CD8-positive, alpha-beta memory T cell (primary cell): ENCODE measurements at regions not wholly inside any gene's neighbourhood (a gene's known extent, or its start where the extent isn't known, plus 50 kb on each side); places are given as distances from the start of the nearest gene placed in this dataset.

Experiments
- CTCF ChIA-PET: fragments of 350-600 bp; sonication (Branson Sonifier 250); formaldehyde crosslinking; loops from one replicate; lab custom pipeline; 2021; ENCODE audit warnings: antibody characterized with exemption; lab: Charles Lee
- POLR2A ChIA-PET: fragments of 350-600 bp; sonication (Branson Sonifier 250); formaldehyde crosslinking; loops from one replicate; lab custom pipeline; 2021; ENCODE audit warnings: antibody characterized with exemption; lab: Charles Lee
- DNase-seq, 5 donors: peaks; one replicate each; pipeline versions ENCODE4 v3.0.0 to v3.0.0-alpha.2; 2020 to 2022; ENCODE audit warnings: mixed read lengths in 1 of 5
- H3K27ac ChIP-seq: one replicate; pipeline ENCODE4 v1.7.0; 2013; ENCODE audit warnings: low read depth, mild to moderate bottlenecking, low read length, moderate library complexity
- H3K27me3 ChIP-seq: 2 replicates; pipeline ENCODE4 v1.7.0; 2013; ENCODE audit warnings: low read length, mild to moderate bottlenecking; ENCODE audit not compliant: insufficient read depth, poor library complexity, severe bottlenecking
- H3K36me3 ChIP-seq: 2 replicates; pipeline ENCODE4 v1.7.0; 2013; ENCODE audit warnings: mild to moderate bottlenecking, low read length, moderate library complexity; ENCODE audit not compliant: insufficient read depth
- H3K4me1 ChIP-seq: 2 replicates; pipeline ENCODE4 v1.7.0; 2013; ENCODE audit warnings: mild to moderate bottlenecking, low read length, moderate library complexity; ENCODE audit not compliant: insufficient read depth
- H3K4me3 ChIP-seq: 2 replicates; pipeline ENCODE4 v1.7.0; 2013; ENCODE audit warnings: mild to moderate bottlenecking, low read length
- H3K9me3 ChIP-seq: 2 replicates; pipeline ENCODE4 v1.7.0; 2013; ENCODE audit warnings: mild to moderate bottlenecking, low read length
- H3K27ac Mint-ChIP-seq, 8 donors: one replicate each; pipeline ENCODE4 v1.8.0; 2020 to 2021; ENCODE audit warnings: mixed read lengths in 8 of 8, mild to moderate bottlenecking in 6 of 8, inconsistent platforms in 3 of 8, moderate library complexity in 3 of 8
- H3K27me3 Mint-ChIP-seq, 2 donors: one replicate each; pipeline ENCODE4 v1.8.0; 2020 to 2021; ENCODE audit warnings: mixed read lengths in 2 of 2, mild to moderate bottlenecking in 1 of 2, moderate library complexity in 1 of 2
- H3K36me3 Mint-ChIP-seq, 3 donors: one replicate each; pipeline ENCODE4 v1.8.0; 2020 to 2021; ENCODE audit warnings: mixed read lengths in 3 of 3, inconsistent platforms in 1 of 3, mild to moderate bottlenecking in 1 of 3
- H3K4me1 Mint-ChIP-seq, 3 donors: one replicate each; pipeline ENCODE4 v1.8.0; 2020 to 2021; ENCODE audit warnings: mixed read lengths in 3 of 3, inconsistent platforms in 1 of 3, mild to moderate bottlenecking in 1 of 3
- H3K4me3 Mint-ChIP-seq, 7 donors: one replicate each; pipeline ENCODE4 v1.8.0; 2020 to 2021; ENCODE audit warnings: mixed read lengths in 7 of 7, mild to moderate bottlenecking in 6 of 7, moderate library complexity in 4 of 7, inconsistent platforms in 2 of 7
- H3K9me3 Mint-ChIP-seq, 5 donors: one replicate each; pipeline ENCODE4 v1.8.0; 2020 to 2022; ENCODE audit warnings: mixed read lengths in 5 of 5, mild to moderate bottlenecking in 3 of 5, moderate library complexity in 2 of 5, inconsistent platforms in 1 of 5

- H3K27me3 Mint-ChIP-seq = peaks cover 6 to 11% of the 10 kb centered on the region in 2 donors
Measured at GRCh38 chr4:100590325-100590724, 72.5 kb upstream of the EMCN start.

GRCh38 chr4:100588076-100588475 lies 70.3 kb upstream of the EMCN start:
- H3K27me3 Mint-ChIP-seq = peaks cover 8 to 21% of the 10 kb centered on the region in 2 donors
- CTCF ChIA-PET = no interaction called here

More at GRCh38 chr4:100590325-100590724, 72.5 kb upstream of the EMCN start:
- no peak overlapping the region for H3K4me3 Mint-ChIP-seq
- no peak overlapping the region for H3K27ac ChIP-seq
- H3K9me3 ChIP-seq = no peaks in the 10 kb centered on the region
- H3K4me3 ChIP-seq = no peak overlapping the region
- ChIA-PET CTCF (no interaction called here), POLR2A (no interaction called here)
- H3K4me1 Mint-ChIP-seq = no peaks in the 10 kb centered on the region
- H3K36me3 Mint-ChIP-seq = no peaks in the 10 kb centered on the region
- no peaks in the 10 kb centered on the region for H3K36me3 ChIP-seq
- H3K9me3 Mint-ChIP-seq = peaks cover 0 to 2% (median 0%) of the 10 kb centered on the region in 5 donors
- H3K27me3 ChIP-seq = no peaks in the 10 kb centered on the region
- no peaks in the 10 kb centered on the region for H3K4me1 ChIP-seq
- DNase-seq = no peak
- no peak overlapping the region for H3K27ac Mint-ChIP-seq

GRCh38 chr4:100582146-100582545 lies 64.3 kb upstream of the EMCN start:
- Mint-ChIP-seq H3K27ac (no peak overlapping the region), H3K9me3 (no peaks in the 10 kb centered on the region), H3K36me3 (no peaks in the 10 kb centered on the region), H3K27me3 (peaks cover 5 to 13% of the 10 kb centered on the region in 2 donors), H3K4me3 (no peak overlapping the region), H3K4me1 (no peaks in the 10 kb centered on the region)
- Histone ChIP-seq H3K36me3 (no peaks in the 10 kb centered on the region), H3K27ac (no peak overlapping the region), H3K4me3 (no peak overlapping the region), H3K9me3 (no peaks in the 10 kb centered on the region), H3K27me3 (no peaks in the 10 kb centered on the region), H3K4me1 (no peaks in the 10 kb centered on the region)
- ChIA-PET CTCF (no interaction called here), POLR2A (no interaction called here)
- DNase-seq = no peak

More at GRCh38 chr4:100588076-100588475, 70.3 kb upstream of the EMCN start:
- no peaks in the 10 kb centered on the region for H3K9me3 Mint-ChIP-seq
- H3K4me3 Mint-ChIP-seq = no peak overlapping the region
- DNase-seq = no peak
- Histone ChIP-seq H3K27me3 (no peaks in the 10 kb centered on the region), H3K4me3 (no peak overlapping the region), H3K9me3 (no peaks in the 10 kb centered on the region), H3K36me3 (no peaks in the 10 kb centered on the region), H3K4me1 (no peaks in the 10 kb centered on the region), H3K27ac (no peak overlapping the region)
- H3K36me3 Mint-ChIP-seq = no peaks in the 10 kb centered on the region
- POLR2A ChIA-PET = no interaction called here
- H3K4me1 Mint-ChIP-seq = no peaks in the 10 kb centered on the region
- H3K27ac Mint-ChIP-seq = no peak overlapping the region

GRCh38 chr4:100581337-100581736 lies 63.5 kb upstream of the EMCN start:
- DNase-seq = no peak
- Histone ChIP-seq H3K27me3 (no peaks in the 10 kb centered on the region), H3K9me3 (no peaks in the 10 kb centered on the region), H3K4me1 (no peaks in the 10 kb centered on the region), H3K36me3 (no peaks in the 10 kb centered on the region), H3K4me3 (no peak overlapping the region), H3K27ac (no peak overlapping the region)
- H3K27me3 Mint-ChIP-seq = peaks cover 5 to 13% of the 10 kb centered on the region in 2 donors
- ChIA-PET CTCF (no interaction called here), POLR2A (no interaction called here)
- no peaks in the 10 kb centered on the region for H3K9me3 Mint-ChIP-seq
- H3K27ac Mint-ChIP-seq = no peak overlapping the region
- H3K4me1 Mint-ChIP-seq = no peaks in the 10 kb centered on the region
- no peaks in the 10 kb centered on the region for H3K36me3 Mint-ChIP-seq
- H3K4me3 Mint-ChIP-seq = no peak overlapping the region

- H3K9me3 ChIP-seq = no peaks in the 10 kb centered on the region
- no peaks in the 10 kb centered on the region for H3K4me1 Mint-ChIP-seq
- peak overlapping the region in 1 of 8 donors; percentile 4 for H3K27ac Mint-ChIP-seq
- H3K27me3 ChIP-seq = no peaks in the 10 kb centered on the region
- ChIA-PET POLR2A (no interaction called here), CTCF (no interaction called here)
- no peak overlapping the region for H3K4me3 ChIP-seq
- H3K36me3 Mint-ChIP-seq = no peaks in the 10 kb centered on the region
- no peak for DNase-seq
- H3K27ac ChIP-seq = no peak overlapping the region
- H3K27me3 Mint-ChIP-seq = peaks cover 0 to 3% of the 10 kb centered on the region in 2 donors
- H3K36me3 ChIP-seq = no peaks in the 10 kb centered on the region
- no peak overlapping the region for H3K4me3 Mint-ChIP-seq
- H3K4me1 ChIP-seq = no peaks in the 10 kb centered on the region
- H3K9me3 Mint-ChIP-seq = no peaks in the 10 kb centered on the region
Measured at GRCh38 chr4:100576570-100576969, 58.7 kb upstream of the EMCN start.

GRCh38 chr4:100574607-100575006 lies 56.8 kb upstream of the EMCN start:
- CTCF ChIA-PET = no interaction called here

GRCh38 chr4:100569196-100569595 lies 51.4 kb upstream of the EMCN start:
- CTCF ChIA-PET = no interaction called here
- Histone ChIP-seq H3K36me3 (no peaks in the 10 kb centered on the region), H3K4me3 (no peak overlapping the region), H3K9me3 (no peaks in the 10 kb centered on the region), H3K27me3 (no peaks in the 10 kb centered on the region), H3K27ac (no peak overlapping the region), H3K4me1 (no peaks in the 10 kb centered on the region)
- H3K9me3 Mint-ChIP-seq = no peaks in the 10 kb centered on the region
- H3K27me3 Mint-ChIP-seq = no peaks in the 10 kb centered on the region
- no peak for DNase-seq
- H3K4me1 Mint-ChIP-seq = peaks cover 23 to 32% (median 26%) of the 10 kb centered on the region in 3 donors
- POLR2A ChIA-PET = no interaction called here
- H3K4me3 Mint-ChIP-seq = peak overlapping the region in 6 of 7 donors; percentile 1 to 60 (median 38)
- peak overlapping the region in 4 of 8 donors; percentile 2 to 72 (median 36) for H3K27ac Mint-ChIP-seq
- no peaks in the 10 kb centered on the region for H3K36me3 Mint-ChIP-seq

More at GRCh38 chr4:100574607-100575006, 56.8 kb upstream of the EMCN start:
- POLR2A ChIA-PET = no interaction called here
- H3K4me3 Mint-ChIP-seq = no peak overlapping the region
- no peaks in the 10 kb centered on the region for H3K9me3 ChIP-seq
- peaks cover 0 to 3% of the 10 kb centered on the region in 2 donors for H3K27me3 Mint-ChIP-seq
- DNase-seq = no peak
- no peaks in the 10 kb centered on the region for H3K36me3 ChIP-seq
- H3K4me3 ChIP-seq = no peak overlapping the region
- H3K9me3 Mint-ChIP-seq = no peaks in the 10 kb centered on the region
- peaks cover 0 to under 1% (median 0%) of the 10 kb centered on the region in 3 donors for H3K4me1 Mint-ChIP-seq
- H3K4me1 ChIP-seq = no peaks in the 10 kb centered on the region
- no peaks in the 10 kb centered on the region for H3K36me3 Mint-ChIP-seq
- H3K27ac Mint-ChIP-seq = peak overlapping the region in 1 of 8 donors; percentile 28
- H3K27ac ChIP-seq = no peak overlapping the region
- no peaks in the 10 kb centered on the region for H3K27me3 ChIP-seq
